SU-DHL-6 (cell line): ENCODE measurements at regions not wholly inside any gene's neighbourhood (a gene's known extent, or its start where the extent isn't known, plus 50 kb on each side); places are given as distances from the start of the nearest gene placed in this dataset.

ENCODE experiments used
- H2AFZ ChIP-seq: fragments of 200-600 bp; sonication (generic); 2 replicates; pipeline ENCODE4 v1.6.1; 2014; ENCODE audit warnings: low read depth, mild to moderate bottlenecking, moderate library complexity, mixed read lengths, antibody characterized with exemption, low read length; ENCODE audit not compliant: severe bottlenecking
- H3F3A ChIP-seq: fragments of 200-600 bp; shearing (Covaris generic); 2 replicates; pipeline ENCODE4 v1.6.0; 2016; ENCODE audit warnings: antibody characterized with exemption, mild to moderate bottlenecking; ENCODE audit not compliant: insufficient read depth
- H3K27ac ChIP-seq: fragments of 200-600 bp; sonication (generic); 2 replicates; pipeline ENCODE4 v1.5.1; 2016; ENCODE audit warnings: low read depth, mild to moderate bottlenecking, low read length, moderate library complexity, mixed read lengths
- H3K27me3 ChIP-seq: fragments of 200-600 bp; sonication (generic), shearing (Covaris generic); 2 replicates; pipeline ENCODE4 v1.6.0; 2014; ENCODE audit warnings: mild to moderate bottlenecking, low read length
- H3K36me3 ChIP-seq: fragments of 200-600 bp; sonication (generic); 2 replicates; pipeline ENCODE4 v1.6.1; 2014; ENCODE audit warnings: mild to moderate bottlenecking, low read length, mixed read lengths
- H3K4me2 ChIP-seq: fragments of 300-600, 200-600 bp; shearing (Covaris generic), sonication (generic); 2 replicates; pipeline ENCODE4 v1.6.0; 2014; ENCODE audit warnings: low read length, low read depth, mild to moderate bottlenecking; ENCODE audit not compliant: poor library complexity, severe bottlenecking
- H3K4me3 ChIP-seq: fragments of 200-600 bp; sonication (generic); 2 replicates; pipeline ENCODE4 v1.5.1; 2014; ENCODE audit warnings: antibody characterized with exemption, low read length, mild to moderate bottlenecking, mixed read lengths; ENCODE audit not compliant: insufficient read depth, poor library complexity, severe bottlenecking
- H3K79me2 ChIP-seq: fragments of 200-600 bp; sonication (generic); 2 replicates; pipeline ENCODE4 v1.6.1; 2014; ENCODE audit warnings: mild to moderate bottlenecking, low read length, moderate library complexity; ENCODE audit not compliant: insufficient read depth
- H3K9ac ChIP-seq: fragments of 200-600 bp; sonication (generic); 2 replicates; pipeline ENCODE4 v1.7.0; 2014; ENCODE audit warnings: mild to moderate bottlenecking, low read length
- H3K9me2 ChIP-seq: fragments of 200-600 bp; sonication (generic); replicated peaks from 2 replicates; pipeline ENCODE4 v1.6.1; 2014; ENCODE audit warnings: low read length; ENCODE audit not compliant: insufficient read depth
- H3K9me3 ChIP-seq: fragments of 200-600 bp; sonication (generic); 2 replicates; pipeline ENCODE4 v1.6.1; 2014; ENCODE audit warnings: low read length, mixed read lengths; ENCODE audit not compliant: insufficient read depth
- H4K20me1 ChIP-seq: fragments of 200-600 bp; sonication (generic); 2 replicates; pipeline ENCODE4 v1.6.1; 2014; ENCODE audit warnings: low read depth, mild to moderate bottlenecking, antibody characterized with exemption, low read length, moderate library complexity, mixed read lengths
- CTCF ChIP-seq: fragments of 200-600 bp; sonication (generic); IDR thresholded peaks from one replicate; pipeline ENCODE4 v1.5.1; 2017; ENCODE audit warnings: antibody characterized with exemption, mild to moderate bottlenecking, low read length, moderate library complexity; ENCODE audit not compliant: insufficient read depth, poor library complexity, severe bottlenecking
- EZH2phosphoT487 ChIP-seq: fragments of 200-600 bp; sonication (generic), shearing (Covaris generic); conservative IDR thresholded peaks from 2 replicates; pipeline ENCODE4 v1.6.1; 2018; ENCODE audit warnings: mild to moderate bottlenecking, antibody characterized with exemption, low read length, moderate library complexity, mixed read lengths

GRCh38 chr14:83826838-83827237 is 1703.1 kb upstream of the FLRT2 start:
- no peak overlapping the region for H3K9ac ChIP-seq
- H3K9me3 ChIP-seq = no peaks in the 10 kb centered on the region
- H3F3A ChIP-seq = no peaks in the 10 kb centered on the region
- no peak overlapping the region for H3K27ac ChIP-seq
- no peaks in the 10 kb centered on the region for H3K9me2 ChIP-seq
- H3K4me2 ChIP-seq = no peak overlapping the region
- H4K20me1 ChIP-seq = no peaks in the 10 kb centered on the region
- TF ChIP-seq CTCF (no peak), EZH2phosphoT487 (no peak)
- no peak overlapping the region for H2AFZ ChIP-seq
- H3K79me2 ChIP-seq = no peaks in the 10 kb centered on the region
- H3K27me3 ChIP-seq = no peaks in the 10 kb centered on the region
- H3K4me3 ChIP-seq = no peak overlapping the region
- no peaks in the 10 kb centered on the region for H3K36me3 ChIP-seq

- no peaks in the 10 kb centered on the region for H3K27me3 ChIP-seq
- H3K36me3 ChIP-seq = no peaks in the 10 kb centered on the region
- H3K4me2 ChIP-seq = no peak overlapping the region
- H3K27ac ChIP-seq = no peak overlapping the region
- H3K9me2 ChIP-seq = no peaks in the 10 kb centered on the region
- TF ChIP-seq CTCF = no peak
- TF ChIP-seq EZH2phosphoT487 = no peak
- H3F3A ChIP-seq = no peaks in the 10 kb centered on the region
- H3K79me2 ChIP-seq = no peaks in the 10 kb centered on the region
- no peak overlapping the region for H2AFZ ChIP-seq
- no peak overlapping the region for H3K4me3 ChIP-seq
- H3K9me3 ChIP-seq = no peaks in the 10 kb centered on the region
- H4K20me1 ChIP-seq = no peaks in the 10 kb centered on the region
- no peak overlapping the region for H3K9ac ChIP-seq
Measured at GRCh38 chr14:83827383-83827782, 1702.6 kb upstream of the FLRT2 start.

GRCh38 chr14:83828406-83828805 is 1701.5 kb upstream of the FLRT2 start:
- Histone ChIP-seq H3K9ac (no peak overlapping the region), H4K20me1 (no peaks in the 10 kb centered on the region), H3K27ac (no peak overlapping the region), H3F3A (no peaks in the 10 kb centered on the region), H3K36me3 (no peaks in the 10 kb centered on the region), H3K4me2 (no peak overlapping the region), H3K27me3 (no peaks in the 10 kb centered on the region), H3K79me2 (no peaks in the 10 kb centered on the region), H3K9me3 (no peaks in the 10 kb centered on the region), H2AFZ (no peak overlapping the region), H3K9me2 (no peaks in the 10 kb centered on the region), H3K4me3 (no peak overlapping the region)
- no peak for TF ChIP-seq CTCF
- TF ChIP-seq EZH2phosphoT487 = no peak
